ENCODE measurements at regions not wholly inside any gene's neighbourhood (a gene's known extent, or its start where the extent isn't known, plus 50 kb on each side); places are given as distances from the start of the nearest gene placed in this dataset.

DNA sequence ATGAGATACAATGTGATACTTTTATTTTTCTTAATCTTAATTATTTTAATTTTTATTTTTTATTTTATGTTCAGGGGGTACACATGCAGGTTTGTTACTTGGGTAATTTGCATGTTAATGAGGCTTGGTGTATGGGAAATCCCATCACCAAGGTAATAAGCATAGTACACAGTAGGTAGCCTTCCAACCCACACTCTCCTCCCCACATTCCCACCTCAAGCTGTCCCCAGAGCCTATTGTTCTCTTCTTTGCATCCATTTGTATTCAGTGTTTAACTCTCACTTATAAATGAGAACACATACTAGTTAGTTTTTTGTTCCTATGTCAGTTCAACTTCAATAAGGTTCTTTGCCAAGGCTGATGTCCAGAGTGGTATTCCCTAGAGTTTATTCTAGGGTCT lies 1375.4 kb downstream of the NSUN3 start:
- Histone ChIP-seq H3K36me3 (ENCODE audit: control insufficient read depth in 2 of 4, insufficient read depth in 4 of 4, low read length in 3 of 4) (no peaks in the 10 kb centered on the region), H3K79me2 (ENCODE audit: control insufficient read depth in 1 of 2, insufficient read depth in 2 of 2, low read length in 2 of 2) (no peaks in the 10 kb centered on the region), H2BK20ac (ENCODE audit: low read length) (no peak overlapping the region), H3K9me3 (ENCODE audit: insufficient read depth in 2 of 2, low read depth in 1 of 2, low read length in 1 of 2) (no peaks in the 10 kb centered on the region), H3K18ac (ENCODE audit: extremely low read depth, low read length) (no peak overlapping the region), H2BK12ac (ENCODE audit: low read depth, low read length) (no peak overlapping the region), H3K56ac (replicated peaks; ENCODE audit: insufficient read length, low read depth, low read length) (no peak overlapping the region), H3K23ac (ENCODE audit: insufficient read length) (no peak overlapping the region), H2BK120ac (replicated peaks; ENCODE audit: low read depth, low read length) (no peak overlapping the region), H3K4me1 (replicated peaks in 1 of 4; ENCODE audit: control insufficient read depth in 3 of 4, insufficient read depth in 4 of 4, low read length in 3 of 4) (0 out of 7 replicates have a peak, but pooled peaks cover 0 to 2% (median 0%) of the 10 kb centered on the region in 4 experiments), H4K91ac (replicated peaks; ENCODE audit: insufficient read length, low read length) (no peak overlapping the region), H4K8ac (ENCODE audit: extremely low read depth, insufficient read depth, low read length) (no peak overlapping the region), H3K4me3 (ENCODE audit: extremely low read depth in 1 of 4, insufficient read depth in 2 of 4, low read depth in 3 of 4, low read length in 4 of 4) (no peak overlapping the region), H3K4ac (replicated peaks; ENCODE audit: insufficient read length, low read depth, low read length) (no peak overlapping the region), H3K79me1 (ENCODE audit: low read depth, low read length) (no peaks in the 10 kb centered on the region), H2AFZ (ENCODE audit: low read length) (no peak overlapping the region), H2AK5ac (ENCODE audit: low read depth, low read length) (no peak overlapping the region), H3K9ac (replicated peaks in 1 of 4; ENCODE audit: extremely low read depth in 1 of 4, low read depth in 3 of 4, low read length in 3 of 4) (no peak overlapping the region), H3K27me3 (replicated peaks in 1 of 4; ENCODE audit: control insufficient read depth in 3 of 4, extremely low read depth in 1 of 4, insufficient read depth in 3 of 4, low read length in 3 of 4) (no peaks in the 10 kb centered on the region), H3K4me2 (ENCODE audit: insufficient read depth in 1 of 2, low read depth in 2 of 2, low read length in 2 of 2) (no peak overlapping the region), H2BK5ac (ENCODE audit: low read depth, low read length) (no peak overlapping the region), H2BK15ac (ENCODE audit: low read length) (no peak overlapping the region), H4K5ac (ENCODE audit: insufficient read length, low read depth, low read length) (no peak overlapping the region), H3K14ac (ENCODE audit: insufficient read length) (no peak overlapping the region), H3K23me2 (ENCODE audit: low read depth, low read length) (no peaks in the 10 kb centered on the region), H4K20me1 (replicated peaks in 1 of 2; ENCODE audit: control insufficient read depth in 1 of 2, insufficient read depth in 2 of 2, low read length in 2 of 2) (no peaks in the 10 kb centered on the region), H3K27ac (ENCODE audit: low read depth, low read length) (no peak overlapping the region)
- CTCF ChIA-PET (ENCODE audit: partially characterized antibody): interaction anchor here (0.6 kb wide), 1 partner anchor 314 kb away, joined by 4 read pairs; no protein-coding TSS in a partner anchor
- POLR2A ChIA-PET (ENCODE audit: partially characterized antibody): no interaction called here
- TF ChIP-seq SAP30 (IDR thresholded peaks at IDR 0.05; ENCODE audit: insufficient read depth, insufficient replicate concordance, low read length): no peak
- no peak for TF ChIP-seq MAFK (IDR thresholded peaks at IDR 0.05; ENCODE audit: low read depth, low read length)
- TF ChIP-seq TEAD4 (IDR thresholded peaks at IDR 0.05; ENCODE audit: low read depth, low read length): 0 out of 2 replicates have a peak, but pooled peaks have one; percentile 23
- no peak for TF ChIP-seq EP300 (IDR thresholded peaks at IDR 0.05; ENCODE audit: borderline replicate concordance in 1 of 2, low read depth in 2 of 2, low read length in 2 of 2)
- TF ChIP-seq PHF8 (conservative IDR thresholded peaks at IDR 0.05; ENCODE audit: low read depth, low read length): no peak
- no peak for TF ChIP-seq CTBP2 (IDR thresholded peaks at IDR 0.05; ENCODE audit: borderline replicate concordance, insufficient read depth, insufficient read length, low read length)
- FAIRE-seq (no peak), DNase-seq (ENCODE audit: low read depth in 1 of 2, low spot score in 2 of 2) (no peak)

Measured in H1 (cell line).